HUES6 (cell line): ENCODE measurements at regions not wholly inside any gene's neighbourhood (a gene's known extent, or its start where the extent isn't known, plus 50 kb on each side); places are given as distances from the start of the nearest gene placed in this dataset.

ENCODE experiments used
- H3K27ac ChIP-seq: 2 replicates; pipeline ENCODE4 v1.7.0; 2013; ENCODE audit warnings: low read depth, mild to moderate bottlenecking, low read length, inconsistent platforms
- H3K27me3 ChIP-seq: 2 replicates; pipeline ENCODE4 v1.6.1; 2013; ENCODE audit warnings: low read length; ENCODE audit not compliant: control insufficient read depth, insufficient read depth
- H3K36me3 ChIP-seq: 2 replicates; pipeline ENCODE4 v1.6.1; 2013; ENCODE audit warnings: low read length; ENCODE audit not compliant: control insufficient read depth, insufficient read depth
- H3K4me1 ChIP-seq: 2 replicates; pipeline ENCODE4 v1.6.1; 2013; ENCODE audit warnings: low read length; ENCODE audit not compliant: control insufficient read depth, insufficient read depth
- H3K4me3 ChIP-seq: 2 replicates; pipeline ENCODE4 v1.5.1; 2013; ENCODE audit warnings: low read depth, low read length
- H3K9ac ChIP-seq: one replicate; pipeline ENCODE4 v1.6.1; 2013; ENCODE audit warnings: mild to moderate bottlenecking, low read length
- H3K9me3 ChIP-seq: 2 replicates; pipeline ENCODE4 v1.6.1; 2013; ENCODE audit warnings: low read depth, low read length; ENCODE audit not compliant: control insufficient read depth, insufficient read depth

DNA sequence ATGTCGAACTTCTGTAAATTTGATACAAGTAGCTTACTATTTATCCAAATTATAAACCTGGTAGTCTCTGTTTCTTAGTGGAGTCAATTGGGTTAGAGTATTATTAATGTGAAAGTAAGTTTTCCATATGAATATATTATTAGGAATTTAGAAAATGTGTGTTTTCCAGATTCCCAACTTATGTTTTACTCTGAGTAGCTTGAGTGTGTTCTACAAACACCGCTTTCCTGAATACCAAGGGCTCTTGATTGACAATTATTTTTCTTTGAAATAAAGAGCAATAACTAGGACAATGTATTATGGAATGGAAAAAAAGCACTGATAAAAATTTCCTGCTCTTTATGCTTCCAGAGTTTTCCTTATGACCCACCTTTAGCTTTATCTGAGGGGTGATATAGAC, 233.6 kb downstream of the POSTN start:
- Histone ChIP-seq H3K4me3 (no peak overlapping the region), H3K36me3 (no peaks in the 10 kb centered on the region), H3K27ac (no peak overlapping the region), H3K9me3 (no peaks in the 10 kb centered on the region), H3K9ac (no peak overlapping the region), H3K27me3 (no peaks in the 10 kb centered on the region), H3K4me1 (no peaks in the 10 kb centered on the region)

DNA sequence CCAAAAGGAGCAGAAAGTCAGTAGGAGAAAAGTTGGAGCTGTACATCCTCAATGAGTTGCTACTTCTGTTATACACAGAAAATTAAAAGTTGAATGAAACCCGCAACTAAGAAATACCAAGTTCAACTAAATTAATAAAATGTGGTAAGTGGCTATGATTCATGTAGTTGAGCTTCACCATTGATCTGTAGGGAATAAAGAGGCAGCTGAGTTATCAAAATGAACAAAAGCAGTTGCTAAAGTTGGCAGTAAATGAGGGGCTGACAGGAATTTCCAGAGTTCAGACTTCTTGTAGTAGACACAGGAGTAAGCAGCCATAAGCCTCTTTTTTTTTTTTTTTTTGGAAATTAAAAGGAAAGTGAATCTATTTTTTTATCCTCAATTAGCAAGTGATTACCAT, 234.6 kb downstream of the POSTN start:
- Histone ChIP-seq H3K27ac (no peak overlapping the region), H3K9ac (no peak overlapping the region), H3K27me3 (no peaks in the 10 kb centered on the region)

DNA sequence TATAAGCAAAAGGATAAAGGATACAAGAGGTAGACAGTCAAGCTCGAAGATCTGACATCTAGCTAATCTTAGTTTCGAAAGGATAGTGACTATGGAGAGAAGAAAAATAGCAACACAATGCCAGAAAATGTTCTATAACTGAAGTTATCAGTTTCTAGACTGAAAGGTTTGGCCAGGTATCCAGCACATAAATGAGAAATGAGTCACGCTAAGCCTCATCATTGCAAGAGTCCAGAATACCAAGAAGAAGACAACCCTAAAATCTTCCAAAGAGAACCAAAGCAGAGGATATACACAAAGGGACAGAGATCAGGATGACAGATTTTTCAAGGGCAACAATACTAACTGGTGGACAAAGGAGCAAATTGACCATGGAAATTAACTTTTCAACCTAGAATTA, 237.0 kb downstream of the POSTN start:
- Histone ChIP-seq H3K9ac (no peak overlapping the region), H3K27ac (no peak overlapping the region)

More for the DNA sequence above, 234.6 kb downstream of the POSTN start:
- Histone ChIP-seq H3K36me3 (no peaks in the 10 kb centered on the region), H3K4me1 (no peaks in the 10 kb centered on the region), H3K4me3 (no peak overlapping the region), H3K9me3 (no peaks in the 10 kb centered on the region)

DNA sequence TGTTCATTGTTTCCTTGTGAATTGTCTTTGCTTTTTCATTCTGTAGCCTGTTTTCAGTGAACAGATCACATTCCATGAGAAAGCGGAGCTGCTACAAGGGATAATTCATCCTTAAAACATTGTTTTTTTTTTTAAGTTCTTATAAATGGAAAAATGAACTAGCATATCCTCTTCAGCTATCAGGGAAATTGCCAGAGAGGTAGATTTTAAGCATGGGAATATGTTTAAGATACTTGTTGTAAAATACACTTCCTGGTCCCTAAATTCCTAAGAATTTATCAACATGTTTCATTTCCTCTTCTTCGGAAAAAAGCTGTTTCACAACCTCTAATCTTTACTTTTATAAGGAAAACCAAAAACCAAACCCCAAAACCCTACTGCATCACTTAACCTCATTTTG, 238.0 kb downstream of the POSTN start:
- no peak overlapping the region for H3K4me3 ChIP-seq

More for the DNA sequence above, 237.0 kb downstream of the POSTN start:
- no peaks in the 10 kb centered on the region for H3K9me3 ChIP-seq
- no peaks in the 10 kb centered on the region for H3K36me3 ChIP-seq
- no peak overlapping the region for H3K4me3 ChIP-seq
- no peaks in the 10 kb centered on the region for H3K27me3 ChIP-seq
- no peaks in the 10 kb centered on the region for H3K4me1 ChIP-seq

DNA sequence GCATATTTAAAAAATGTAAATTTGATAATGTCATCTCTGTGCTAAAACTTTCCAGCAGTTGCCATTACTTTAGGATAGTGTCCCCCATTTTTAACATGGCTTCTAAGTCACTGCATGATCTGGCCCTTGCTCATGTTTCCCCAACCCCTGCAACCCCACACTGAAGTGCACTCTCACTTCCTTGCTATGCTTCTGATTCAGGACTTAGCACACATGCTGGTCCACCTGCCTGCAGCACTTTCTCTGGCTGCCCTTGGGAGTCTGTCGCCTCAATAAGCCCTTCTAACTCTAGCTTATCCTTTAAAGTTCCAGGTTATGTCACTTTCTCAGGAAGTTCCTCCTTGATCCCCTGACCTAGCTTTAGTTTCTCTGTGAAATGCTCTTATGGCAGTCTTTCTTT, 241.0 kb downstream of the POSTN start:
- Histone ChIP-seq H3K36me3 (no peaks in the 10 kb centered on the region), H3K27ac (no peak overlapping the region), H3K4me3 (no peak overlapping the region), H3K4me1 (no peaks in the 10 kb centered on the region), H3K9me3 (no peaks in the 10 kb centered on the region), H3K27me3 (no peaks in the 10 kb centered on the region), H3K9ac (no peak overlapping the region)

More for the DNA sequence above, 238.0 kb downstream of the POSTN start:
- Histone ChIP-seq H3K27ac (no peak overlapping the region), H3K9me3 (no peaks in the 10 kb centered on the region), H3K27me3 (no peaks in the 10 kb centered on the region), H3K36me3 (no peaks in the 10 kb centered on the region), H3K9ac (no peak overlapping the region), H3K4me1 (no peaks in the 10 kb centered on the region)

DNA sequence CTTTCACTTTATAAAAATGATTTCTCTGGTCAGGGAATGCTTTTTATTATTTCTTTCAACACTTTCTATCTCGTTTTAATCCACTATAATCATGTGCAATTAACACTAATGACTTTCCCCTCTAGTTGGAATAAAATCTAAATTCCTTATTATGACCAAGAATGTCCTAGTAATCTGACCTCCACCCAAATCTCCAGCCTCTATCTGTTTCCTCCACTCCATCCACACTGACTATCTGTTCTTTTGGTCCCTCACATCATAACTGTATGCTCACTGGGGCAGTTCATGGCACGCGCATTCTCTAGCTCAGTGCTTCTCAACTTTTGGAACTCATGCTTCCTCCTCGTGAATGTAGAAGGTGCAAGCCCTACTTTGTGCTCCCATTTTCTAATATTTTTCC, 244.7 kb downstream of the POSTN start:
- Histone ChIP-seq H3K27me3 (no peaks in the 10 kb centered on the region), H3K36me3 (no peaks in the 10 kb centered on the region), H3K4me3 (no peak overlapping the region), H3K27ac (no peak overlapping the region), H3K9me3 (no peaks in the 10 kb centered on the region), H3K9ac (no peak overlapping the region), H3K4me1 (no peaks in the 10 kb centered on the region)

DNA sequence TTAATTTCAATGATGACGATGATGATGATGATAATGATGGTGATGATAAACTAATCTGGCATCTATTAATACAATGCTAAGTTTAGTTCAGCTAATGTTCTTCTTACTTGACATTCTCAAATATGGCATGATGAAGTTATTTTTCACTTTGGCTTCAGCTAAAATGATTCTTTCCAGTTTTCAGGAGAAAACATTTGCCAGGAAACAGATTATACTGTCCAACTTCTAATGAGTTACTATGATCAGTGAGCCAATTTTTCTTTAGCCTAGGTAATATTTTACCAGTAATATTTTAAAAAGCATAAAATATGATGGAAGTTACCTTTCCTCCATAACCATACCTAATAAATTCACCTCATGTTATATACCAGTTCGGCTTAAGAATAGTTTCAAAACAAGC, 245.7 kb upstream of the CSNK1A1L start:
- no peaks in the 10 kb centered on the region for H3K9me3 ChIP-seq

DNA sequence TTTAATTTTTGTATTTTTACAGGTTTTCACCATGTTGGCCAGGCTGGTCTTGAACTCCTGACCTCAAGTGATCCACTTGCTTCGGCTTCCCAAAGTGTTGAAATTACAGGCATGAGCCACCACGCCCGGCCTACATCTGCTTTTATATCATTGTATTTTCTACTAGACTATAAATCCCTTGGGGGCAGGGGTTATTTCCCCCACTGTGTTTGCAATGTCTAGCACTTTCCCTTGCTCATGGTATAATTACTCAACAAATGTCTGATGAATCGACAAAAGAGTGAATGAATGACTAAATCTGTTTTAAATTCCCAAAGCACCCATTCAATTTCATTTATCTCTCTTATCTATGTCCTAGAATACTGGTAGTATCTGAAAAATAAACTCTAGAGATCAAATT, 244.5 kb upstream of the CSNK1A1L start:
- no peaks in the 10 kb centered on the region for H3K36me3 ChIP-seq
- no peaks in the 10 kb centered on the region for H3K9me3 ChIP-seq
- no peak overlapping the region for H3K27ac ChIP-seq
- H3K4me3 ChIP-seq: no peak overlapping the region
- no peak overlapping the region for H3K9ac ChIP-seq
- no peaks in the 10 kb centered on the region for H3K4me1 ChIP-seq
- no peaks in the 10 kb centered on the region for H3K27me3 ChIP-seq

More for the DNA sequence above, 245.7 kb upstream of the CSNK1A1L start:
- H3K4me1 ChIP-seq: no peaks in the 10 kb centered on the region
- no peak overlapping the region for H3K27ac ChIP-seq
- H3K36me3 ChIP-seq: no peaks in the 10 kb centered on the region
- no peaks in the 10 kb centered on the region for H3K27me3 ChIP-seq
- no peak overlapping the region for H3K4me3 ChIP-seq
- no peak overlapping the region for H3K9ac ChIP-seq

DNA sequence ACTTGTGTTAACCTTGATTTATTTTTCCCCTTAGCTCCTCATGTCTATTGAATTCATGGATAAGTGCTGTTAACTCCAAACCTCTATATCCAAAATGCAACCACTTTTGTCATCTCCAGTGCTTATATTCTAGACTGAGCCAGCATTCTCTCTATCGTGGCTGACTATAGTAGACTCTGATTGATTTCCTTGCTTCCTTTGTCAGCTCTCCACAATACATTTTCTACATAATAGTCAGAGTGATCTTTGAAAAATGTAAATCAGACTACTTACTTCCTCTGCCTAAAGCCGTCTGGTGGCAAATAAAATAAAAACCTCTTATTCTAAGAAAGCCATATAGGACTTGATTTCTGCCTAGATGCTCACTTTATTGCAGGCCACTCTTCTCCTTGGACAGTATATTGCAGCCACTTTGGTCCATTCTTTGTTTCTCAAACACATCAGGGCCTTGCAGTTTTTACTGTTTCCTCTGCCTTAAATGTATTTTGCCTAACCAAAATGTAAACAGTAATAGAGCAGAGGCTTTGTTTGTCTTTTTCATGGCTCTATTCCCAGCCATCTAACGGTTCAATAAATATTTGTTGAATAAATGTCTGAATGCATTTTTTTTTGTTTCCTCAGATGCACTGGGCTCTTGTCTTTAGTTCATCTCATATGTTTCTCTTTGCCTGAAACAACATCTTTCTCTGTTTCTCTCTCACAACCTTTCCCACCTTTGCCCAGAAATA, 243.6 kb upstream of the CSNK1A1L start:
- Histone ChIP-seq H3K4me3 (no peak overlapping the region), H3K27me3 (no peaks in the 10 kb centered on the region), H3K27ac (no peak overlapping the region), H3K9me3 (no peaks in the 10 kb centered on the region), H3K4me1 (no peaks in the 10 kb centered on the region), H3K36me3 (no peaks in the 10 kb centered on the region), H3K9ac (no peak overlapping the region)

DNA sequence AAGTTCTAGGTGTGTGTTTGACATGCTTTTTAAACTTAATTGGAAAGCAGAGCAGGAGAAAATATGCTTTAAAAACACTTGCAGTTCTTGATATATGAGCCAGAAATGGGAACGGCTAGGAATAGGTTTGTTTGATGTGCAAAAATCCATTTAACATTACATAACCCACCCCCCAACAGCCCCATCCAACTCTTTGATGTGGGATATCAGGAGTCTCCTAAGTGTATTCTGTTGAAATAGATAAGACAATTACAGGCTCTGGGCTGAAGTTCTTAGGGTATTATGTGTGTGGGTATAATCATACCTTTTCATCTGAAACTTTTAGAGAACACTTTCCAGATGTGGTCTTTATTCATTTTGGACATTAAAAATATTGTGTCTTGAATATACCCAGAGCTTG, 240.4 kb upstream of the CSNK1A1L start:
- Histone ChIP-seq H3K27ac (no peak overlapping the region), H3K9me3 (no peaks in the 10 kb centered on the region), H3K4me3 (no peak overlapping the region), H3K9ac (no peak overlapping the region), H3K36me3 (no peaks in the 10 kb centered on the region), H3K27me3 (no peaks in the 10 kb centered on the region), H3K4me1 (no peaks in the 10 kb centered on the region)

DNA sequence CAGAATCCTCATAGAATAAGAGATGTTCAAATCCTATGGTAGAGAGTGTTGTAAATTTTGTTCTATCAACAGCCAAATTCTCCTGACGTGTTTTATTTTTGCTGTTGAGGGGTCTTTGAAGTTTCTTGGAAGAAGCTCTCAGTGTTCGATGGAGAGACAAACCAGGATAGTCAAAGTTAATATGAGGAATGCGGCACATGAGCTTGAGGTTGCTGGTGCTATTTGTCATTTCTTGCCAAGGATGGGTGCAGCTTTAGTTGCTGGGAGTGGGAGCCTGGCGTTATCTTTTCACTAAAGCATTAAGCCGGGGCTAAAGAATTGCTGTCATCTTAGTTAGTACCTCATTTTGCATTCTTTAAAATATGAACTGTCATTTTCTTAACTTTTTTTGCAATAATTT, 239.9 kb upstream of the CSNK1A1L start:
- Histone ChIP-seq H3K27me3 (no peaks in the 10 kb centered on the region), H3K36me3 (no peaks in the 10 kb centered on the region), H3K9ac (no peak overlapping the region), H3K27ac (no peak overlapping the region), H3K4me1 (no peaks in the 10 kb centered on the region), H3K9me3 (no peaks in the 10 kb centered on the region), H3K4me3 (no peak overlapping the region)
